ENCODE measurements at regions not wholly inside any gene's neighbourhood (a gene's known extent, or its start where the extent isn't known, plus 50 kb on each side); places are given as distances from the start of the nearest gene placed in this dataset.

DNA sequence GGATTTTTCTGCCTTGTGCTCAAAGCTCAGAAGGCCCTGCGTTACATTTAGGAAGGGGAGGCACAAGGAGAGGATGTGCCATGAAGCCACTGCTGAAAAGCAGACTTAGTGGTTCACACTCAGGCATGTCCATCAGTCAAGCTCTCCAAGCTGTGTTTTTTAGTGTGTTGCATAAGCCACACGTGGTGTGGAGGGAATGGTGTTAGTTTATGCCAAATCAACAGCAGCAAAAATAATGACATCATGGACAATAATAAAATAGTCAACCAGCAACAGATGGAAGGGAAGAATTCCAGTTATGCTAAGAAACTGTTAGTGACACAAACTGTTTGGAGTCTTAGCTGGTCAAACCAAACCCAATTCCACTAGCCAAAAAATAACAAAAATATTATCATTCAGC, 438.3 kb downstream of the NPIPA7 start:
- TF ChIP-seq POLR2A (IDR thresholded peaks at IDR 0.05): no peak
- TF ChIP-seq CTCF (IDR thresholded peaks at IDR 0.05): no peak

Data from body of pancreas (tissue), 4 donors.